Central memory CD8-positive, alpha-beta T cell (primary cell): ENCODE measurements at regions not wholly inside any gene's neighbourhood (a gene's known extent, or its start where the extent isn't known, plus 50 kb on each side); places are given as distances from the start of the nearest gene placed in this dataset.

Experiments used
- ATAC-seq: fragments of 150-1000 bp; cut with Tn5 transposase; replicated peaks from 2 replicates; pipeline ENCODE4 v1.10.0; 2022; ENCODE audit warnings: mild to moderate bottlenecking, moderate FRiP score, moderate number of reproducible peaks; ENCODE audit not compliant: poor library complexity, severe bottlenecking; ENCODE audit errors: extremely low read depth
- DNase-seq, 2 donors: peaks; one replicate each; pipeline ENCODE4 v3.0.0; 2021; ENCODE audit warnings: low spot score in 2 of 2
- H3K27ac Mint-ChIP-seq: one replicate; pipeline ENCODE4 v1.8.0; 2022; ENCODE audit warnings: low read depth, mild to moderate bottlenecking, moderate library complexity, mixed read lengths
- H3K27me3 Mint-ChIP-seq: one replicate; pipeline ENCODE4 v1.8.0; 2022; ENCODE audit warnings: mixed read lengths
- H3K36me3 Mint-ChIP-seq: one replicate; pipeline ENCODE4 v1.8.0; 2022; ENCODE audit warnings: mild to moderate bottlenecking, moderate library complexity, mixed read lengths; ENCODE audit not compliant: insufficient read depth
- H3K4me1 Mint-ChIP-seq: one replicate; pipeline ENCODE4 v1.8.0; 2022; ENCODE audit warnings: mixed read lengths
- H3K4me3 Mint-ChIP-seq: one replicate; pipeline ENCODE4 v1.8.0; 2022; ENCODE audit warnings: mild to moderate bottlenecking, moderate library complexity, mixed read lengths
- H3K9me3 Mint-ChIP-seq: one replicate; pipeline ENCODE4 v1.8.0; 2022; ENCODE audit warnings: mixed read lengths

- Mint-ChIP-seq H3K27ac (no peak overlapping the region), H3K27me3 (no peaks in the 10 kb centered on the region), H3K36me3 (peaks cover 2% of the 10 kb centered on the region), H3K4me1 (no peaks in the 10 kb centered on the region), H3K9me3 (peaks cover 28% of the 10 kb centered on the region), H3K4me3 (no peak overlapping the region)
- ATAC-seq (no peak), DNase-seq (no peak)
Measured at GRCh38 chr9:26112724-26113123, 434.5 kb upstream of the TUSC1 start.

- H3K4me1 Mint-ChIP-seq: no peaks in the 10 kb centered on the region
- no peak for ATAC-seq
Measured at GRCh38 chr9:26086396-26086795, 408.2 kb upstream of the TUSC1 start.

GRCh38 chr9:26081847-26082246 lies 403.6 kb upstream of the TUSC1 start:
- no peaks in the 10 kb centered on the region for H3K4me1 Mint-ChIP-seq
- no peak overlapping the region for H3K4me3 Mint-ChIP-seq
- DNase-seq (no peak), ATAC-seq (no peak)
- no peaks in the 10 kb centered on the region for H3K36me3 Mint-ChIP-seq
- H3K9me3 Mint-ChIP-seq: peaks cover 6% of the 10 kb centered on the region
- H3K27ac Mint-ChIP-seq: no peak overlapping the region
- H3K27me3 Mint-ChIP-seq: no peaks in the 10 kb centered on the region

More at GRCh38 chr9:26086396-26086795, 408.2 kb upstream of the TUSC1 start:
- H3K4me3 Mint-ChIP-seq: no peak overlapping the region
- no peak overlapping the region for H3K27ac Mint-ChIP-seq
- DNase-seq: no peak
- no peaks in the 10 kb centered on the region for H3K27me3 Mint-ChIP-seq
- no peaks in the 10 kb centered on the region for H3K36me3 Mint-ChIP-seq
- no peaks in the 10 kb centered on the region for H3K9me3 Mint-ChIP-seq

GRCh38 chr9:26078706-26079105 lies 400.5 kb upstream of the TUSC1 start:
- DNase-seq: no peak

GRCh38 chr9:26077860-26078259 lies 399.6 kb upstream of the TUSC1 start:
- H3K36me3 Mint-ChIP-seq: no peaks in the 10 kb centered on the region
- DNase-seq: no peak
- ATAC-seq: no peak

More at GRCh38 chr9:26078706-26079105, 400.5 kb upstream of the TUSC1 start:
- Mint-ChIP-seq H3K27me3 (no peaks in the 10 kb centered on the region), H3K27ac (no peak overlapping the region), H3K9me3 (peaks cover 33% of the 10 kb centered on the region), H3K4me1 (no peaks in the 10 kb centered on the region), H3K4me3 (no peak overlapping the region), H3K36me3 (no peaks in the 10 kb centered on the region)
- no peak for ATAC-seq

GRCh38 chr9:26067608-26068007 lies 389.4 kb upstream of the TUSC1 start:
- Mint-ChIP-seq H3K27ac (no peak overlapping the region), H3K9me3 (peaks cover 22% of the 10 kb centered on the region), H3K4me1 (no peaks in the 10 kb centered on the region), H3K27me3 (no peaks in the 10 kb centered on the region), H3K36me3 (no peaks in the 10 kb centered on the region), H3K4me3 (no peak overlapping the region)
- no peak for ATAC-seq
- DNase-seq: no peak

More at GRCh38 chr9:26077860-26078259, 399.6 kb upstream of the TUSC1 start:
- Mint-ChIP-seq H3K4me3 (no peak overlapping the region), H3K9me3 (peaks cover 39% of the 10 kb centered on the region), H3K27ac (no peak overlapping the region), H3K4me1 (no peaks in the 10 kb centered on the region), H3K27me3 (no peaks in the 10 kb centered on the region)

- Mint-ChIP-seq H3K27me3 (no peaks in the 10 kb centered on the region), H3K4me1 (no peaks in the 10 kb centered on the region), H3K27ac (no peak overlapping the region), H3K36me3 (no peaks in the 10 kb centered on the region), H3K9me3 (peaks cover 12% of the 10 kb centered on the region), H3K4me3 (no peak overlapping the region)
- ATAC-seq: no peak
- DNase-seq: no peak
Measured at GRCh38 chr9:26066237-26066636, 388.0 kb upstream of the TUSC1 start.

GRCh38 chr9:26061948-26062575 lies 383.8 kb upstream of the TUSC1 start:
- ATAC-seq: no peak
- Mint-ChIP-seq H3K4me3 (no peak overlapping the region), H3K36me3 (no peaks in the 10 kb centered on the region), H3K9me3 (peaks cover 6% of the 10 kb centered on the region), H3K4me1 (no peaks in the 10 kb centered on the region), H3K27ac (no peak overlapping the region), H3K27me3 (no peaks in the 10 kb centered on the region)
- DNase-seq: no peak

GRCh38 chr9:26058111-26058895 lies 380.1 kb upstream of the TUSC1 start:
- Mint-ChIP-seq H3K4me3 (no peak overlapping the region), H3K4me1 (no peaks in the 10 kb centered on the region), H3K27me3 (no peaks in the 10 kb centered on the region), H3K27ac (no peak overlapping the region), H3K9me3 (peaks cover 18% of the 10 kb centered on the region), H3K36me3 (no peaks in the 10 kb centered on the region)
- no peak for DNase-seq
- ATAC-seq: no peak

GRCh38 chr9:26057050-26057449 lies 378.8 kb upstream of the TUSC1 start:
- DNase-seq (no peak), ATAC-seq (no peak)
- Mint-ChIP-seq H3K4me3 (no peak overlapping the region), H3K4me1 (no peaks in the 10 kb centered on the region), H3K9me3 (peaks cover 18% of the 10 kb centered on the region), H3K36me3 (no peaks in the 10 kb centered on the region), H3K27me3 (no peaks in the 10 kb centered on the region), H3K27ac (no peak overlapping the region)

GRCh38 chr9:26054600-26055520 lies 376.6 kb upstream of the TUSC1 start:
- peaks cover 25% of the 10 kb centered on the region for H3K9me3 Mint-ChIP-seq
- H3K4me1 Mint-ChIP-seq: no peaks in the 10 kb centered on the region

GRCh38 chr9:26053954-26054353 lies 375.7 kb upstream of the TUSC1 start:
- H3K4me3 Mint-ChIP-seq: no peak overlapping the region
- no peak for ATAC-seq
- DNase-seq: no peak
- H3K27ac Mint-ChIP-seq: no peak overlapping the region
- no peaks in the 10 kb centered on the region for H3K36me3 Mint-ChIP-seq
- H3K4me1 Mint-ChIP-seq: no peaks in the 10 kb centered on the region
- H3K9me3 Mint-ChIP-seq: peaks cover 25% of the 10 kb centered on the region
- no peaks in the 10 kb centered on the region for H3K27me3 Mint-ChIP-seq

More at GRCh38 chr9:26054600-26055520, 376.6 kb upstream of the TUSC1 start:
- no peak for ATAC-seq
- no peak overlapping the region for H3K27ac Mint-ChIP-seq
- H3K4me3 Mint-ChIP-seq: no peak overlapping the region
- H3K36me3 Mint-ChIP-seq: no peaks in the 10 kb centered on the region
- no peak for DNase-seq
- H3K27me3 Mint-ChIP-seq: no peaks in the 10 kb centered on the region
